HG03064 (cell line): ENCODE measurements at regions not wholly inside any gene's neighbourhood (a gene's known extent, or its start where the extent isn't known, plus 50 kb on each side); places are given as distances from the start of the nearest gene placed in this dataset.

Source experiments
- ATAC-seq: cut with Tn5 transposase; IDR thresholded peaks from one replicate; pipeline ENCODE4 v1.9.1; 2021; ENCODE audit warnings: low read depth; ENCODE audit not compliant: unreplicated experiment

DNA sequence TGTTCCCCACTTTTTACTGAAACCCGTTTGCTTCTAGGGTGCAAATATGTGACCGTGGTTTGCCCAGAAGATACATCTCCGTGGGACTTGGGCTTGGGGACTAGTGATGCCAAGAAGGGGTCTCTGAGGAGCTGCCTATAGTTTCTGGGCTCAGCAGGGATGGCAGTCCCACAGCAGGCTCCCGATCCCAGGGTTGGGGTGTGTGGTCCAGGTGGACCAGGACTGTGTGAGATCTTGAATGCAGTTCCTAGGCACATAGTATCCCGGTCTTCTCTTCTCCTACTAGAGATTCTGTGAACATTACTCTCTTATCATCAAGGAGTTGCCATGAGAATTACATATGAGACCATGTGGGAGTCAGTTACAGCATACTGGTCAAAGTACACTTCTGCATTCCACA, 435.8 kb upstream of the SPRED2 start:
- ATAC-seq: no peak

GRCh38 chr2:65867446-65867845, 435.0 kb upstream of the SPRED2 start:
- no peak for ATAC-seq

GRCh38 chr2:65866148-65866547, 433.7 kb upstream of the SPRED2 start:
- no peak for ATAC-seq

DNA sequence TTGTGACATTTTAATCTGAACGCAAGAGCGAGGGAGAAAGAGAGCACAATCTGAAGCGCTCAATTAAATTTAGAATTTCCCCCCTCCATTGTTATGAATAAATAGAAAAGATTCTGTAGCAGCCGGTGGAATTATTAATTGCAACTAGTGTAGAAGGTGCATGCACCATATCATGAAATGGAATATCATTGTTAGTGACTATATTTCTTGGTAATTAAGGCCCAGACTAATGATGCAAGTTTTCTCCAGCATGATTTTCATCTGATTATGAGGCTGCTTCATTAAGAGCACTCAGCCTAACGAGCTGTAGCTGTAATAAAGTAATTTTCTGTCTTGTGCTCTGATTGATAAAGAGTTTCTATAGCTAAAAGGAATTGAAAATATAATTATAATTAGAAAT, 432.2 kb upstream of the SPRED2 start:
- ATAC-seq: no peak

- ATAC-seq: no peak
These were observed 431.3 kb upstream of the SPRED2 start for GRCh38 chr2:65863713-65864112.

DNA sequence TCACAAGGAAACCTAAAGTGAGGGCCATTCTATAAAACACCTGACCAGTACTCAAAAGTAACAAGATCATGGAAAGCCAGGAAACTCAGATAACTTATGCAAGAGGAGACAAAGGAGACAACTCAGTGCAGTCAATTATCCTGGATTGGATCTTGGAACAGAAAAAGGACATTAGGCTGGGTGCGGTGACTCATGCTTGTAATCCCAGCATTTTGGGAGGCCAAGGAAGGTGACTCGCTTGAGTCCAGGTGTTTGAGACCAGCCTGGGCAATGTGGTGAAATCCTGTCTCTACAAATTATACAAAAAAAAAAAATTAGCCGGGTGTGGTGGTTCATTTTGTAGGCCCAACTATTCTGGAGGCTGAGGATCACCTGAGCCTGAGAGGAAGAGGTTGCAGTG, 424.5 kb upstream of the SPRED2 start:
- ATAC-seq: no peak

DNA sequence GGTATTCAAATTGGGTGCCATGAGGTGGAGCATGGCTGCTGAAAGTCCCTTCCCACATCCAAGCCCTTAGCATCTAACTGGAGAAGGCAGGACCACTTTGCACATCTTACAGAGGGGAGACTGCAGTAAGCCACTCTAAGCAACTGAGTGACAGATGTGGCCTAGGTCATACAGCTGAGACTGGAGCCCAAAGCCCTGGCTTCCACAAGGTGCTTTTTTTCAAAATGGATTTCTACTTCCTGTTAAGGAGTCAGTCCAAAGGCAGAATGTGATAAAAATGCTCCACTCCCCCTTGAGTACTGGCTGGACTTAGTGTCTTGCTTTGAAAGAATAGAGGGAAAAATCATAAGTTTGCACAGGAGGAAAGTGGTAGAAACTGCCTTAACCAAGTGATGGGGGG, 424.0 kb upstream of the SPRED2 start:
- ATAC-seq: no peak

- no peak for ATAC-seq
These were observed 418.3 kb upstream of the SPRED2 start for GRCh38 chr2:65850695-65851094.

- no peak for ATAC-seq
These were observed 414.7 kb upstream of the SPRED2 start for GRCh38 chr2:65846989-65847678.

DNA sequence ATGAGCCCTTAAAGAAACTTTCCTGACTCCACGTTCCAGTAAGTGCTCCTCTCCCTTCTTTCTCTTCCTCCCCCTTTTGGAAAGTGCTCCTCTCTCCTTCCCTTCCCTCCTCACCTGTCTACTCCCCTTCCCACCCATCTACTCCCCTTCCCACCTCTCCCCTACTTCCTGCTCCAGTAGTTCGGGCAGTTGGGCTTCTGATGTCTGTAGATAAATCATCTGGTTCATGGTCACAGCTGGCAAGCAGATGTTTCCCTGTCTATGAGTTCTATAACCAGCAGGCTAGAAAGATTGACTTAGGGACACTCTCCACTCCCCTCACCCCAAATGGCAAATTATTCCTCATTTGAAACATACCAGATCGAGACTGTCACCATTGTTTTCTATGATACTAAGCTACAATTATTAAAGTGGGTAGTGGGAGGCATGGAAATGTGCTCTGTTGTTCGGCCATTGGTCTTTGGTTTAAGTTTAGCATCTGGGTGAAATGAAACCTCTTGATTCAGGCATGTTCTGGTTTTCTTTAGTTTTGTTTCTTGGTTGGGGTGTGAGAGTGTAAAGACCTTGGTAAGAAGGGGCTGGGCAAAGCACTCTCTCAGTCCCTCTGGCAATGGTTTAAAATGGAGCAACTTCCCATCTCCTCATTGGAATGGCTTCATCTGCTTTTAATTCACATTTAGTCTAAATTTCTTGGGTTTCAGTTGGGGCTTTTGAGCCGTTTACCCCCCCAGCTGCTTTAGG, 413.2 kb upstream of the SPRED2 start:
- ATAC-seq: no peak

DNA sequence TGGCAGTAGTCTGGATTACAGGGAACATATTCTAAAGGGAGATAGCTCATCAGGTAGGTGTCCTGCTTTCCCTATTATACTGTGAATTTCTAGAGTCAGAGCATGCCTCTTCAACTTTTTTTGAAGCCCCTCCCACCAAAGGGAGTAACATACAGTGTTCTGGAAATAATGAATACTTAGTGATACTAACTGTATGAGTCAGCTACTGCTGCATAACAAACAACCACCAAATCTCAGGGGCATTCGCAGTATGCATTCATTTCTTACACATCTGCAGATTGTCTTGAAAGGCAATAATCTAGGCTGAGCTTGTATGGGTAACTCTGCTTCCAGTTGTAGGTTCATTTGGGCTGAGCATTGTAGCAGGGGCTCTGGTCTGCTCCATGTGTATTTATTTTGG, 409.7 kb upstream of the SPRED2 start:
- ATAC-seq: no peak

- no peak for ATAC-seq
These were observed 403.7 kb upstream of the SPRED2 start for GRCh38 chr2:65835975-65836549.

DNA sequence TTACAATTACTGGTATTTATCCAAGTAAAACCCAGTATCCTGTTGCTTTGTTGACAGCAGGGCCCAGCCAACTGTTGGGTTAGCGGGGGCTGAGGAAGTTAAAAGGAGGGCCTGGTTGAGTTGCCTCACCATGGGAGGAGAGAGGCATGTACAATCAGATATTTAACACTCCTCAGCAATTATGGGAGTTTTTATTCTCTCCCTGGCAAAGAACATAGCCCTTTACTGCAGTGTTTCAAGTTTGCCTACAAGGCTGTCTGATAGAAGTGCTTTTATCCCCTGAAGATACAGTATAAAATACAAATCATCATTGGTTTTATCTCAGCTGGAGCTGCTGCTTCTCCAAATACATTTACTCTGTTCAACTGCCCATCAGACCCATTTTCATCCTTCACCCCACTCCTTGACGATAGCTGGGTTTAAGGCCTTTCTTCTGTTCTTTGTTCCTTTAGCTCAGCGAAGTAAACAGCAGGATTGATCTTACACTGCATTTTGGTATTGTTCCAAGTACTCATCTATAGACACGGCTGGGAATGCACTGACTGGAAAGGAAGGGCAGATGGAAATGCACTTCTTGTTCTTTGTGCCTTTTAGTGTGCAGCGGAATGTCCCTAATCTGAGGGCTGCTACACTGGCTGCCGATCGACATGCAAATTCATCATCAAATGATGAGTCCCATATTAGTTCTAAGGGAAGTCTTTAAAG, 402.5 kb upstream of the SPRED2 start:
- no peak for ATAC-seq

- ATAC-seq: no peak
These were observed 401.7 kb upstream of the SPRED2 start for GRCh38 chr2:65834062-65834461.

GRCh38 chr2:65831509-65831908, 399.1 kb upstream of the SPRED2 start:
- ATAC-seq: no peak

- ATAC-seq: no peak
These were observed 394.2 kb upstream of the SPRED2 start for GRCh38 chr2:65826567-65826966.

DNA sequence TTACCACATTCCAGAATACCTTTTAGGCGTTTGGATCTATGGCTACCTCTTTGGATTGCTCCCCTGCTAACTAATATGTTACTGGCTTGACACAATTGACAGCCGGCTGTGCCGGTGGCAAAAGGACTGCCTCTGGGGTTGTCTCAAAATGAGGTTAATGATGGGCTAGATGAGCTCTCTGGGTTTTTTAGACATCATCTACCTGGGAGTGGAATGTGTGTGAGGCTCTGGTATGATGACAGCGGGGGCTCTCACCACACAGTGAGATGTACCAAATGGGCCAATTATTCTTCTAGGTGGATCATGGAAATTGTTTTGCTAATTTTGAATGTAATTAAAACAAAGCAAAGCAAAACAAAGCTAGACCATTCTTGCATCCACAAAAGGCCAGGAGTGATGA, 391.1 kb upstream of the SPRED2 start:
- no peak for ATAC-seq

DNA sequence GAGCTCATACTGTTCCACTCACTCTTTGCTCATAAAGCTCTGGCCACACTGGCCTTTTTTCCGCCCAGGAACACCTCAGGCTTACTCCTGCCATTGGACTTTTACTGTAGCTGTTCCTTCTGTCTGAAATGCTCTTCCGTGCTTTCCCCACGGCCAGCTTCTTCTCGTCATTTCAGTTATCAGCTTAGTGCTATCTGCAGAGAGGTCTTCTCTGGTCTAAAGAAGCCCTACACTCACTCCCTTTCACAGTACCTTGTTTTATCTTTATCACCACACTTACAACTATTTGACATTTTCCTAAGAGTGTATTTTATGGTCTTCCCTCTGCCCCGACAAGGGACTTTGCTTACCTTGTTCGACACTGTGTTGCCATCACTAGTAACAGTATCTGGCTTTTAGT, 388.1 kb upstream of the SPRED2 start:
- ATAC-seq: no peak

- ATAC-seq: no peak
These were observed 387.6 kb upstream of the SPRED2 start for GRCh38 chr2:65819963-65820362.

DNA sequence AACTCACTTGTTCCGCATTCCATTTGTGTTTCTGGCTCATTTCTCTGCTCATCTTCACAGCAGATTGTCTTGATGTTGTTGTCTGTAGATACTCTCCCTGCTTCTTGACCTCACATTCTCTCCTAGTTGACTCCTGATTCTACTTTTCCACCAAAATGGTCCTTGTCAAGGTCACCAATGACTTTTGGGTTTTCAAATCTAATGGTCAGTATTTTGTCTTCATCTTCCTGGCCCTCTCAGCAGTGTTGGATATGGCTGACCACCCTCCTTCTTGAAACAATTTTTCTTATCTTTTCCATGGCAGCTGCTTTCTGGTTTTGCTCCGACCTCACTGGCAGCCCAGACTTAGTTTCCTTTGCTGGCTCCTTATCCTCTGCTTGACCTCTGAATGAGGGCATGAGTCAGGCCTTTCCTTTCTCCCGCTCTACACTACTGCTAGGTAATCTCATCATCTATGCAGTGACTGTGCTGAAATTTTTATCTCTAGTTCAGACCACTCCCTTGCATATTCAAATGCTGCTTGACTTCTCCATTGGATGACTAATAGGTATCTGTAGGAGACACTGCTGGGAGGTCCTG, 386.6 kb upstream of the SPRED2 start:
- ATAC-seq: no peak

DNA sequence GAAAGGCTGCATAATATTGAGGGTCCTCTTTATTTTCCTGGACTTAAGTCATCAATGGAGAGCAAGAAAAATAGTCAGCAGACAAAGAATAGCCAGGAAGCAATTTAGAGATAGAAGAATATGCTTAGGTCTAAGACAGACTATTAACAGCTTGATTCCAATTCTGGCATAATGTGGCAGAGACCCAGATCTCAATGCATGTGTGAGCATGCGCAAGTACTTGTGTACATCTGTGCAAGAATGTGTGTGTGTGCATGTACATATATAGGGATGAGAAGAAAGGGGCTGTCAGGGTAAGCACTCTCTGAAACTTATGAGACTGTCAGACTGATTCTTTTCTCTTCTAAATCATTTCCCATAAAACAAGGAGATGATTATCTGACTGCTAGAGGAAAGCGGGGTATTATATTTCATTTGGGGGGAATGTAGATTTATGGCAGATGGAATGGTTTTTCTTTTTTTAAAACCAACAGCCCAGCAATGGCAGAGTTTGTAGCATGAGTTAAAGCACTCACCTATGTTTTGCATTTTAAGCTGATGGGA, 381.3 kb upstream of the SPRED2 start:
- ATAC-seq: no peak
